Neural cell (in vitro differentiated cells): ENCODE measurements at regions not wholly inside any gene's neighbourhood (a gene's known extent, or its start where the extent isn't known, plus 50 kb on each side); places are given as distances from the start of the nearest gene placed in this dataset.
A peak's percentile ranks its signal among the peaks of the same experiment; 100 is the strongest.

Experiments
- H2AFZ ChIP-seq: fragments of 200-600, 300-800 bp; sonication (generic), shearing (Covaris generic); 2 replicates; pipeline ENCODE4 v1.6.0; 2014; ENCODE audit warnings: low read depth, mild to moderate bottlenecking, antibody characterized with exemption, low read length, moderate library complexity
- H3F3A ChIP-seq: fragments of 200-600 bp; shearing (Covaris generic); 2 replicates; pipeline ENCODE4 v1.6.1; 2016; ENCODE audit warnings: mild to moderate bottlenecking, moderate library complexity, mixed read lengths, antibody characterized with exemption, low read length; ENCODE audit not compliant: insufficient read depth, poor library complexity, severe bottlenecking
- H3K27ac ChIP-seq: fragments of 200-600, 300-800 bp; sonication (generic), shearing (Covaris generic); 2 replicates; pipeline ENCODE4 v1.5.1; 2014; ENCODE audit warnings: mild to moderate bottlenecking, low read length, moderate library complexity
- H3K27me3 ChIP-seq: fragments of 300-800, 200-600 bp; sonication (generic), shearing (Covaris generic); 2 replicates; pipeline ENCODE4 v1.6.0; 2014; ENCODE audit warnings: mild to moderate bottlenecking, low read depth, low read length, moderate library complexity; ENCODE audit not compliant: insufficient read depth
- H3K36me3 ChIP-seq: fragments of 300-800, 200-600 bp; sonication (generic), shearing (Covaris generic); 2 replicates; pipeline ENCODE4 v1.5.1; 2014; ENCODE audit warnings: mild to moderate bottlenecking, antibody characterized with exemption, low read length, moderate library complexity; ENCODE audit not compliant: insufficient read depth
- H3K4me2 ChIP-seq: fragments of 300-800, 200-600 bp; sonication (generic), shearing (Covaris generic); 2 replicates; pipeline ENCODE4 v1.6.0; 2014; ENCODE audit warnings: mild to moderate bottlenecking, low read length
- H3K4me3 ChIP-seq: fragments of 300-800, 200-600 bp; sonication (generic), shearing (Covaris generic); 2 replicates; pipeline ENCODE4 v1.5.1; 2014; ENCODE audit warnings: mild to moderate bottlenecking, low read length, moderate library complexity
- H3K79me2 ChIP-seq: fragments of 200-600 bp; shearing (Covaris generic); replicated peaks from 2 replicates; pipeline ENCODE4 v1.6.0; 2014; ENCODE audit warnings: mild to moderate bottlenecking, low read length, moderate library complexity; ENCODE audit not compliant: insufficient read depth
- H3K9ac ChIP-seq: fragments of 300-800, 200-600 bp; sonication (generic), shearing (Covaris generic); 2 replicates; pipeline ENCODE4 v1.6.1; 2016; ENCODE audit warnings: mild to moderate bottlenecking, low read length, mixed read lengths
- H3K9me2 ChIP-seq: fragments of 200-600 bp; shearing (Covaris generic); 2 replicates; pipeline ENCODE4 v1.6.1; 2016; ENCODE audit warnings: mild to moderate bottlenecking, low read length, mixed read lengths; ENCODE audit not compliant: insufficient read depth
- H3K9me3 ChIP-seq: fragments of 200-600, 300-800 bp; sonication (generic), shearing (Covaris generic); 2 replicates; pipeline ENCODE4 v1.6.1; 2016; ENCODE audit warnings: mild to moderate bottlenecking, mixed run types, low read length, moderate library complexity, mixed read lengths
- H4K20me1 ChIP-seq: fragments of 200-600 bp; shearing (Covaris generic); 2 replicates; pipeline ENCODE4 v1.6.1; 2016; ENCODE audit warnings: mild to moderate bottlenecking, mixed run types; ENCODE audit not compliant: insufficient read depth
- CTCF ChIP-seq: fragments of 450-650 bp; IDR thresholded peaks from 2 replicates; pipeline ENCODE4 v1.5.1; 2014; ENCODE audit warnings: antibody characterized with exemption, mild to moderate bottlenecking, moderate library complexity; ENCODE audit not compliant: poor library complexity, severe bottlenecking
- EP300 ChIP-seq: fragments of 450-650 bp; conservative IDR thresholded peaks from 2 replicates; pipeline ENCODE4 v1.6.1; 2014; ENCODE audit warnings: antibody characterized with exemption, mild to moderate bottlenecking, moderate library complexity; ENCODE audit not compliant: poor library complexity, severe bottlenecking
- EZH2 ChIP-seq: fragments of 200-600, 300-800 bp; shearing (Covaris generic), sonication (generic); IDR thresholded peaks from 2 replicates; pipeline ENCODE4 v1.6.1; 2014; ENCODE audit warnings: antibody characterized with exemption, low read length, borderline replicate concordance, mild to moderate bottlenecking; ENCODE audit not compliant: insufficient read depth, poor library complexity, severe bottlenecking
- MXI1 ChIP-seq: fragments of 450-650 bp; conservative IDR thresholded peaks from 2 replicates; pipeline ENCODE4 v1.6.1; 2014; ENCODE audit warnings: antibody characterized with exemption, mild to moderate bottlenecking; ENCODE audit not compliant: poor library complexity, severe bottlenecking
- POLR2AphosphoS5 ChIP-seq: IDR thresholded peaks from 2 replicates; pipeline ENCODE4 v1.6.1; 2012
- RAD21 ChIP-seq: fragments of 450-650 bp; conservative IDR thresholded peaks from 2 replicates; pipeline ENCODE4 v1.6.1; 2014; ENCODE audit warnings: antibody characterized with exemption, mild to moderate bottlenecking, moderate library complexity
- SMC3 ChIP-seq: fragments of 450-650 bp; conservative IDR thresholded peaks from 2 replicates; pipeline ENCODE4 v1.6.1; 2014; ENCODE audit warnings: antibody characterized with exemption, mild to moderate bottlenecking, moderate library complexity; ENCODE audit not compliant: poor library complexity
- TAF1 ChIP-seq: IDR thresholded peaks from 2 replicates; pipeline ENCODE4 v1.6.1; 2012; ENCODE audit warnings: low read depth
- TF ChIP-seq, protein P1 (sequence below): IDR thresholded peaks from 2 replicates; pipeline ENCODE4 v1.6.1; 2012; ENCODE audit warnings: borderline replicate concordance

DNA sequence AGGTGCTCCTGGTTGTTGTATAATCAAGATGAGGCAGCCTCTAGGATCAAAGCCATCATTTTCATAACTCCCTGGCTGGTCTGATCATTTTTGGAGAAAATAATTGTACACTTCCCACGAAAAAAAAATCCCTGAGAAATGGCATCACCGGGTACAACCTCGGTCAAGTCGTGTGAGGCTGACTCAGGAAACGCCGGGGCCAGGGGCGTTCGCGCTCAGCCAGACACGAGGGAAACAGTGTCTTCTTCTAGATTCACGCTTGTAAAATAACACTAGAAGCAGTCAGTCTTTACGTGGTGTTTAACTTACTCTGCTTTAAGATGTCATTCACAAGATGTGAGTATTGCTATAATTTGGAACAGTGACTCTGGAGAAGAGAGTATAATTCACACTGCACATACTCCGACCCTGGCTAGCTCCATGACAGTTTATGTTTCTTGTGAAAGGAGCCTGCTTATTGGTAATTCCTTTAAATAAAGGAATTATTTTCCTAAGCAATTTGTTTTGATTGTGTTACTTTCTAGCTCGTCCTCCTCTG, 109.0 kb upstream of the SOX1 start:
- no peak overlapping the region for H2AFZ ChIP-seq
- H3F3A ChIP-seq = no peaks in the 10 kb centered on the region
- H4K20me1 ChIP-seq = no peaks in the 10 kb centered on the region
- H3K79me2 ChIP-seq = no peaks in the 10 kb centered on the region
- H3K27me3 ChIP-seq = no peaks in the 10 kb centered on the region
- no peak overlapping the region for H3K4me3 ChIP-seq
- no peak for TF ChIP-seq RAD21
- peak; percentile 79 for TF ChIP-seq POLR2AphosphoS5
- no peak for TF ChIP-seq CTCF
- peak; percentile 55 for TF ChIP-seq EP300
- peak overlapping the region; percentile 42 for H3K27ac ChIP-seq
- H3K9me3 ChIP-seq = no peaks in the 10 kb centered on the region
- no peak overlapping the region for H3K4me2 ChIP-seq
- H3K9me2 ChIP-seq = no peaks in the 10 kb centered on the region
- no peak overlapping the region for H3K9ac ChIP-seq
- no peaks in the 10 kb centered on the region for H3K36me3 ChIP-seq

GRCh38 chr13:111958612-111959395, 108.1 kb upstream of the SOX1 start:
- Histone ChIP-seq H3F3A (no peaks in the 10 kb centered on the region), H3K9ac (no peak overlapping the region), H3K4me2 (no peak overlapping the region), H2AFZ (no peak overlapping the region), H3K27me3 (no peaks in the 10 kb centered on the region), H3K9me2 (no peaks in the 10 kb centered on the region), H3K79me2 (no peaks in the 10 kb centered on the region), H3K4me3 (no peak overlapping the region), H3K27ac (peak overlapping the region; percentile 42), H3K9me3 (no peaks in the 10 kb centered on the region), H3K36me3 (no peaks in the 10 kb centered on the region), H4K20me1 (no peaks in the 10 kb centered on the region)
- TF ChIP-seq EZH2 (no peak), EP300 (no peak), RAD21 (no peak), SMC3 (no peak), POLR2AphosphoS5 (no peak), TAF1 (no peak), MXI1 (no peak), CTCF (no peak)
- TF ChIP-seq, protein P1, sequence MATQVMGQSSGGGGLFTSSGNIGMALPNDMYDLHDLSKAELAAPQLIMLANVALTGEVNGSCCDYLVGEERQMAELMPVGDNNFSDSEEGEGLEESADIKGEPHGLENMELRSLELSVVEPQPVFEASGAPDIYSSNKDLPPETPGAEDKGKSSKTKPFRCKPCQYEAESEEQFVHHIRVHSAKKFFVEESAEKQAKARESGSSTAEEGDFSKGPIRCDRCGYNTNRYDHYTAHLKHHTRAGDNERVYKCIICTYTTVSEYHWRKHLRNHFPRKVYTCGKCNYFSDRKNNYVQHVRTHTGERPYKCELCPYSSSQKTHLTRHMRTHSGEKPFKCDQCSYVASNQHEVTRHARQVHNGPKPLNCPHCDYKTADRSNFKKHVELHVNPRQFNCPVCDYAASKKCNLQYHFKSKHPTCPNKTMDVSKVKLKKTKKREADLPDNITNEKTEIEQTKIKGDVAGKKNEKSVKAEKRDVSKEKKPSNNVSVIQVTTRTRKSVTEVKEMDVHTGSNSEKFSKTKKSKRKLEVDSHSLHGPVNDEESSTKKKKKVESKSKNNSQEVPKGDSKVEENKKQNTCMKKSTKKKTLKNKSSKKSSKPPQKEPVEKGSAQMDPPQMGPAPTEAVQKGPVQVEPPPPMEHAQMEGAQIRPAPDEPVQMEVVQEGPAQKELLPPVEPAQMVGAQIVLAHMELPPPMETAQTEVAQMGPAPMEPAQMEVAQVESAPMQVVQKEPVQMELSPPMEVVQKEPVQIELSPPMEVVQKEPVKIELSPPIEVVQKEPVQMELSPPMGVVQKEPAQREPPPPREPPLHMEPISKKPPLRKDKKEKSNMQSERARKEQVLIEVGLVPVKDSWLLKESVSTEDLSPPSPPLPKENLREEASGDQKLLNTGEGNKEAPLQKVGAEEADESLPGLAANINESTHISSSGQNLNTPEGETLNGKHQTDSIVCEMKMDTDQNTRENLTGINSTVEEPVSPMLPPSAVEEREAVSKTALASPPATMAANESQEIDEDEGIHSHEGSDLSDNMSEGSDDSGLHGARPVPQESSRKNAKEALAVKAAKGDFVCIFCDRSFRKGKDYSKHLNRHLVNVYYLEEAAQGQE = no peak
